ENCODE measurements at regions not wholly inside any gene's neighbourhood (a gene's known extent, or its start where the extent isn't known, plus 50 kb on each side); places are given as distances from the start of the nearest gene placed in this dataset.

- no peak for TF ChIP-seq CTCF (IDR thresholded peaks at IDR 0.05)
Observed at GRCh38 chr3:177739461-177739860, 542.2 kb upstream of the TBL1XR1 start.

- no peak for TF ChIP-seq CTCF (IDR thresholded peaks at IDR 0.05)
Observed at GRCh38 chr3:177740254-177740653, 543.0 kb upstream of the TBL1XR1 start.

- no peak for TF ChIP-seq CTCF (IDR thresholded peaks at IDR 0.05)
Observed at GRCh38 chr3:177742273-177742672, 545.0 kb upstream of the TBL1XR1 start.

GRCh38 chr3:177743173-177743890 is 546.0 kb upstream of the TBL1XR1 start:
- no peak for TF ChIP-seq CTCF (IDR thresholded peaks at IDR 0.05)

GRCh38 chr3:177744873-177745606 is 547.8 kb upstream of the TBL1XR1 start:
- no peak for TF ChIP-seq CTCF (IDR thresholded peaks at IDR 0.05)

GRCh38 chr3:177745607-177746005 is 548.3 kb upstream of the TBL1XR1 start:
- TF ChIP-seq CTCF (IDR thresholded peaks at IDR 0.05): no peak

GRCh38 chr3:177746337-177746933 is 549.2 kb upstream of the TBL1XR1 start:
- no peak for TF ChIP-seq CTCF (IDR thresholded peaks at IDR 0.05)

All from LNCAP (cell line).